ENCODE measurements at regions not wholly inside any gene's neighbourhood (a gene's known extent, or its start where the extent isn't known, plus 50 kb on each side); places are given as distances from the start of the nearest gene placed in this dataset.
"Not testable (repeated sequence)": the region's sequence is repeated elsewhere in the genome, so short reads cannot be mapped to it uniquely, and the experiment has no call there.

DNA sequence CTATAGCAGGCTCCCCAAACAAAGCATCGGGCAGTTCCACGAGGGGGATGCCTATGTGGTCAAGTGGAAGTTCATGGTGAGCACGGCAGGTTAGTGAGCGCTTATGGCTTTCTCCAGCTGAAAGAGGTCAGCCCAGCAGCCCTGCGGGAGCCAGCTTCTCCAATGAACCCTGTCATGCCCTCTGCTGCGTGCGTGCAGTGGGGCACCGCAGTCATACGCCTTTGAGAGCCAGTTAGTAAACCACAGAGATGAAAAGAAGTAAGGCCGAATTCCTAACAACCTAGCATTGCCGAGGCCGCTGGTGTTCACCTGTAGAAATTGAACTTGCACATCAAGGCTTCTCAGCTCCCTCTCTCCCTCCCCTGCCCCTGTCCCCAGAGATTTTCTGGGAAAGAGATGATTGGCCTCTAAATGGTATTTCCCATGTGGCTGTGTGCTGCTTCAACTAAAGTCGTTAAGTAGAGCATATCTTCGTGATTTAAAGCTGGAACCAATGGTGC lies 75.1 kb upstream of the LYZL2 start:
- TF ChIP-seq, protein P1, sequence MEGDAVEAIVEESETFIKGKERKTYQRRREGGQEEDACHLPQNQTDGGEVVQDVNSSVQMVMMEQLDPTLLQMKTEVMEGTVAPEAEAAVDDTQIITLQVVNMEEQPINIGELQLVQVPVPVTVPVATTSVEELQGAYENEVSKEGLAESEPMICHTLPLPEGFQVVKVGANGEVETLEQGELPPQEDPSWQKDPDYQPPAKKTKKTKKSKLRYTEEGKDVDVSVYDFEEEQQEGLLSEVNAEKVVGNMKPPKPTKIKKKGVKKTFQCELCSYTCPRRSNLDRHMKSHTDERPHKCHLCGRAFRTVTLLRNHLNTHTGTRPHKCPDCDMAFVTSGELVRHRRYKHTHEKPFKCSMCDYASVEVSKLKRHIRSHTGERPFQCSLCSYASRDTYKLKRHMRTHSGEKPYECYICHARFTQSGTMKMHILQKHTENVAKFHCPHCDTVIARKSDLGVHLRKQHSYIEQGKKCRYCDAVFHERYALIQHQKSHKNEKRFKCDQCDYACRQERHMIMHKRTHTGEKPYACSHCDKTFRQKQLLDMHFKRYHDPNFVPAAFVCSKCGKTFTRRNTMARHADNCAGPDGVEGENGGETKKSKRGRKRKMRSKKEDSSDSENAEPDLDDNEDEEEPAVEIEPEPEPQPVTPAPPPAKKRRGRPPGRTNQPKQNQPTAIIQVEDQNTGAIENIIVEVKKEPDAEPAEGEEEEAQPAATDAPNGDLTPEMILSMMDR (IDR thresholded peaks at IDR 0.05; ENCODE audit: insufficient read depth, low read depth, low read length), result not testable (repeated sequence)
- not testable (repeated sequence) for TF ChIP-seq EZH2 (IDR thresholded peaks at IDR 0.05; ENCODE audit: insufficient read depth, low read length)

Measured in astrocyte (in vitro differentiated cells and primary cell).